Activated CD4-positive, CD25-positive, alpha-beta regulatory T cell (primary cell): ENCODE measurements at regions not wholly inside any gene's neighbourhood (a gene's known extent, or its start where the extent isn't known, plus 50 kb on each side); places are given as distances from the start of the nearest gene placed in this dataset.
"Not testable (repeated sequence)": the region's sequence is repeated elsewhere in the genome, so short reads cannot be mapped to it uniquely, and the experiment has no call there.

ENCODE experiments used
- DNase-seq, 4 experiments: peaks; one replicate each; lab custom pipeline; 2025; lab: John Stamatoyannopoulos, UW

GRCh38 chr14:86796221-86797074 is 1196.5 kb downstream of the GALC start:
- DNase-seq = no peak

DNA sequence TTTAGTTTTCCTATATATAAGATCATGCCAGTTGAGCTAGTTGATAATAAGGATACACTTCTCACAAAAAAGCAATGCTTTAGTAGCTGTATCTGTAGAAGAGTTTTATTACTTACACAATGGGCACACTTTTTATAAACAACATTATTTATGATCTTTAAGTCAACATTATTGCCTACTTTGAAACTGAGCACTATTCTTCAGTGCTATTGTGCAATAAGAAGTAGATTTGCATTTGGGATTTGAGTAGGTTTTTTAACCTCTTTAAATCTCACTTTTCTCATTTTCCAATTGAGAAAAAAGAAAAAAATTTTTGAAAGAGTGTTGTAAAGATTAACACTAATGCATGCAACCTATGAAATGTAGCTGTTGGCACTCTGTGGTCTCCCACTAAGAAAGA is 1198.3 kb downstream of the GALC start:
- no peak for DNase-seq

DNA sequence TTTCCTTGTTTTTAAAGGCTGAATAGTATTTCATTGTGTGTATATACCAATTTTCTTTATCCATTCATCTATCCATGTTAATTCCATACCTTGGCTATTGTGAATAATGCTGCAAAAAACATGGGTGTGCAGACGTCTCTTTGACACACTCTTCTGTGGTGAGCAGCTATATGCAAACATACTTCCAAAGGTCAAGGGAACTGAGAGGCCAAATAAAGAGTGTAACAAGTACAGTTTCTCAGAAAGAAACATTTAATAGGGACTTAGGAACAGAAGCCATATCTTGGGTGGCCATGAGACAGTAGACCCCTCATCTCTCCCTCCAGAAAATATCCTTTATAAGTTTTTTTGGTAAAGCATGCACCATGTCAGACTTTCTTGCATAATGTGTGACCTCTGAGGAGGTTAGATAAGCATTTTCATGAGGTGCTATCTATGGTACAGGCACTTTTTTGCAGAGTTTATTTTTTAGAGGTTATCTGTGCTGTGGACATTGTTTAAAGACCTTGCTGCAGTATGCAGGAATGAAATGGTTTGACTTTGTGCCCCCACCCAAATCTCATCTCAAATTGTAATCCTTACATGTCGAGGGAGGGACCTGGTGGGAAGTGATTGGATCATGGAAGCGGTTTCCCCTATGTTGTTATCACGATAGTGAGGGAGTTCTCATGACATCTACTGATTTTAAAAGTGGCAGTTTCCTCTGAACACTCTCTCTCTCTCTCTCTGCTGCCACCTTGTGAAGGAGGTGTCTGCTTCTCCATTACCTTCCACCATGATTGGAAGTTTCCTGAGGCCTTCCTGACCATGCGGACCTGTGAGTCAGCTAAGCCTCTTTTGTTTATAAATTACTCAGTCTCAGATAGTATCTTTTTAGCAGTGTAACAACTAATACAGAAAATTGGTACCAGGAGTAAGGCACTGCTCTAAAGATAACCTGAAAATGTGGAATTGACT is 1202.3 kb downstream of the GALC start:
- DNase-seq = no peak

- DNase-seq = no peak
Measured at GRCh38 chr14:86788224-86788623, 1204.8 kb downstream of the GALC start.

DNA sequence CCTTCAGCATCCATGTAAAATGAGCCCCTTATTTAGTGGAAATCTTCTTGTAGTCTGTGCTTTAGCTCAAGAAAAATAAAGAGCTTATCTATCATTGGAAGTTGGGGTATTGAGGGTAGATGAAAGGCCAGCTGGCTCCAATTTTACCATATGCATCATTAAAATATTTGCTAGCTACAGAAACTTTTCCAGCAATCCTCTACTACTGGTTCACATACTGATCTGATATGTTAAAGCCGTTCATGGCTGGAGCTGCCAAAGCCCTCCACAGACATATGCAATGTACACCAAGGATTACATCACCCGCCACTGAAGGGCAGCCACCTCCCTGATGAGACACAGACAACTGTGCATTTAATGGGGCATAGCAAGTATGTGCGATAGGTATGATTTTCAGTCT is 1205.3 kb downstream of the GALC start:
- DNase-seq = no peak

- DNase-seq = no peak
Measured at GRCh38 chr14:86782092-86782580, 1210.8 kb downstream of the GALC start.

DNA sequence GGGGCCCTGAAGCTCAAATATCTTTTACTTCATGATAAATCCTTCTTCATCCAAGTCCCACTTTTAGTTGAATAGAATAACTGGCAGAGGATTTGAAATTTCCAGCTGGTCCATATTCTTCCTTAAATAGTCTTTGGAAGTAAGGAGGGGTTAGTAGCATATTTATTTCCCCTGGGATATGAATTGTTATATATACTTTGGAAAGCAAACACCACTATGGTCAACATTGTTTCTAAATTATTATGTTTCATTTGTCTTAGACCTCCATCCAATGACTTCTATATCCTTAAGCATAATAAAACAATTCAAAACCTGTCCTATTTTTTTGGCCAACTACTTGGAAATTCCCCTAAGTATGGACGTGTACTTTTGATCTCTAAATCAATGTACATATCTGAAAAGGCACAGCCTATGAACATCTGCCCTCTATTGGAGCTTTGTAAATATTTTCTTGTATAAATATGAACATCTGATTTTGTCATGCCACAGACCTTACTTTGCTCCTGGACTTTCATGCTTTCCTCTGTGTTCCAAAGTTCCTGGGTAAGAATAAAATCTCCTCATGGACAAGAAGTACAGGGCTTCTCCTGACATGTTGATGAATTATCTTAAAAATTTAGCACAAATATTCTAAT is 1212.0 kb downstream of the GALC start:
- no peak for DNase-seq

GRCh38 chr14:86780461-86780860 is 1212.5 kb downstream of the GALC start:
- no peak for DNase-seq

GRCh38 chr14:86779416-86779815 is 1213.6 kb downstream of the GALC start:
- no peak for DNase-seq

- DNase-seq = no peak
Measured at GRCh38 chr14:86777963-86778602, 1214.9 kb downstream of the GALC start.

DNA sequence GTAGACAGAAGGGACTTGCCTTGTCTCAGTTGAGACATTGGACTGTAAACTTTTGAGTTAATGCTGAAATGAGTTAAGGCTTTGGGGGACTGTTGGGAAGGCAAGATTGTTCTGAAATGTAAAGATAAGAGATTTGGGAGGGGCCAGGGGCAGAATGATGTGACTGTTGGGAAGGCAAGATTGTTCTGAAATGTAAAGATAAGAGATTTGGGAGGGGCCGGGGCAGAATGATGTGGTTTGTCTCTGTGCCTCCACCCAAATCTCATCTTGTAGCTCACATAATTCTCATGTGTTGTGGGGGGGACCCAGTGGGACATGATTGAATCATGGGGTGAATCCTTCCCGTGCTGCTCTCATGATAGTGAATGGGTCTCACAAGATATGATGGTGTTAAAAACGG is 1217.1 kb downstream of the GALC start:
- not testable (repeated sequence) for DNase-seq

GRCh38 chr14:86774916-86775315 is 1218.1 kb downstream of the GALC start:
- no peak for DNase-seq

DNA sequence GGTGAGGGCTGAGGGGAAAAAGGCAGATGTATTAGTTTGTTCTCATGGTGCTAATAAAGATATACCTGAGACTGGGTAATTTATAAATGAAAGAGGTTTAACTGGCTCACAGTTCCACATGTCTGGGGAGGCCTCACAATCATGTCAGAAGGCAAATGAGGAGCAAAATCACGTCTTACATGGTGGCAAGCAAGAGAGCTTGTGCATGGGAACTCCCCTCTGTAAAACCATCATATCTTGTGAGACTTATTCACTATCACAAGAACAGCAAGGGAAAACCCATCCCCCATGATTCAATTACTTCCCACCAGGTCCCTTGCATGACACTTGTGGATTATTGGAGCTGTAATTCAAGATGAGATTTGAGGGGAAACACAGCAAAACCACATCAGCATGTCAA is 1220.9 kb downstream of the GALC start:
- no peak for DNase-seq

DNA sequence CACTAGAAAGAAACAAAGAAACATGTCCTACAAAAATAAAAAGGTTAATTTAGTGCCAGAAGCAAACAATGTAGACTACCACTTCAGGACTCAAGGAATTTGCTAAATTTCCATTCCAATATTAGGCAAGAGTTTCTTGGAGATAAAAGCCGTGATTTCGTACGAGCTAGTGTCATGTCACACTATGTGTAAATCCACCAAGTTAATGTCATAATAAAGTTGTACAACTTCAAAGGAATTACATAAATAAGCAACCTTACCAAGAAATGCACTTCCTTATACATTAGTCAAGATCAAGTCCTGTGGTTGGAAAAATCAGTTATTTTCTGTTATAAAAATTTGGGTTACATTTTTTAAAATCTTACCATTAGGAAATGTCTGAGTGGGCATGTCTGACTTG is 1222.8 kb downstream of the GALC start:
- no peak for DNase-seq

- no peak for DNase-seq
Measured at GRCh38 chr14:86766469-86766868, 1226.5 kb downstream of the GALC start.

DNA sequence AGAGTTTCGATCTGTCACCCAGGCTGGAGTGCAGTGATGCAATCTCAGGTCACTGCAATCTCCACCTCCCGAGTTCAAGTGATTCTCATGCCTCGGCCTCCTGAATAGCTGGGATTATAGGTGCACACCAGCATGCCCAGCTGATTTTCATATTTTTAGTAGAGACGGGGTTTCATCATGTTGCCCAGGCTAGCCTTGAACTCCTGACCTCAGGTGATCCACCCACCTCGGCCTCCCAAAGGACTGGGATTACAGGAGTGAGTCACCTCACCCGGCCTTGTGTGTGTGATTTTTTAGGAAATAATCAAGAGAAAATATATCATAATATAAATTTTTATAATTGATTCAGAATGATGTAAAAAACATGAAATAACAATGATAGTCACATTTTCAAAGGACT is 1231.4 kb downstream of the GALC start:
- no peak for DNase-seq

- DNase-seq = no peak
Measured at GRCh38 chr14:86756521-86757190, 1226.7 kb downstream of the FLRT2 start.

DNA sequence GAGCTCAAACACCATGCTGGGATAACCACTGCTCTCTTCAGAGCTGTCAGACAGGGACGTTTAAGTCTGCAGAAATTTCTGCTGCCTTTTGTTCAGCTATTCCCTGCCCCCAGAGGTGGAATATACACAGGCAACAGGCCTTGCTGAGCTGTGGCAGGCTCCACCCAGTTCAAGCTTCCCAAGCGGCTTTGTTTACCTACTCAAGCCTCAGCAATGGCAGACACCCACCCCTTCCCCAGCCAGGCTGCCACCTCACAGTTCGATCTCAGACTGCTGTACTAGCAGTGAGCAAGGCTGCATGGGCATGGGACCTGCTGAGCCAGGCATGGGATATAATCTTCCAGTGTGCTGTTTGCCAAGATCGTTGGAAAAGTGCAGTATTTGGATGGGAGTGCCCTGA is 1220.5 kb downstream of the FLRT2 start:
- DNase-seq = not testable (repeated sequence)

DNA sequence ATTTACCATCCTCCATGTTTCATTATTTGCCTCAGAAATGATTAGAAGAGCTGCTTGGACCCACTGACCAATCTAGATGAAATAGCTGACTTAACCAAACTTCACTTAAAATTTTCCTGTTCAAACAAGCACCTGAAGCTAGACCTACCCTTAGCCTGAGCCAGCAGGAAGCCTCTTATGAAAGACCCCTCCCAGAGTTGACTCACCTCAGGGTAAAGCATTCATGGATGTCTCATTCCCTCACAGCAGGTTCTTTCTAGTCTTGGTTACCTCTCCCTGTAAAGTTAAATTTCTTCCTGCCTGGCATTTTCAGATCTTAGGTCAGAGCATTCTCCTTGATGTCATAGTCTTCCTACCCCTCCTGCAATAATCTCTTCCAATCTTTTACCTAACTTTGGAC is 1209.8 kb downstream of the FLRT2 start:
- DNase-seq = no peak

DNA sequence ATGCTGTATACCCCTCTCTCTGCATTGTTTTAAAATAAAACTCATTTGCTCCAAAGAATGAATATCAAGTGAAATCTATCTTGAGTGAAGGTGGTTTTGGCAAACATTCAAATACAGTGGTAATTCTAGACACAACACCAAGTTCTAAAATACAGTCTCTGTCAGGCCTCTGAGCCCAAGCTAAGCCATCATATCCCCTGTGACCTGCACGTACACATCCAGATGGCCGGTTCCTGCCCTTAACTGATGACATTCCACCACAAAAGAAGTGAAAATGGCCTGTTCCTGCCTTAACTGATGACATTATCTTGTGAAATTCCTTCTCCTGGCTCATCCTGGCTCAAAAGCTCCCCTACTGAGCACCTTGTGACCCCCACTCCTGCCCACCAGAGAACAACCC is 1201.5 kb downstream of the FLRT2 start:
- DNase-seq = not testable (repeated sequence)

DNA sequence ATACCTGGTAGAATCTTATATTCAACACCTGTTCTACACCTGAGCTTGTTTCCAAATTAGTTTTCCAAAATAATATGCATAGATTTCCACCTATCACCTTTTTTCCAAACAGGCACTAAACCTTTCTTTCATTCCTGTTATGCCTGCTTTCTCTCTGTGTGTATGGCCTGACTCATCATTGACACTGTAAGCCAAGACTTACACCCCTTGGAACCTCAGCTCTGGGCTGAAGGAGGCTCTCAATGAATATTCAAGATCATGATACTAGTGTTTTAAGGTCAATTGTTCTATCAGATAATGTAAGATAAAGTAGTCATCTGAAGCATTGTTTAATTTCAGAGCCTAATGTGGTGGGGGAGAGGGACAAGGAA is 1193.3 kb downstream of the FLRT2 start:
- DNase-seq = no peak
